ENCODE measurements at regions not wholly inside any gene's neighbourhood (a gene's known extent, or its start where the extent isn't known, plus 50 kb on each side); places are given as distances from the start of the nearest gene placed in this dataset.
A peak's percentile ranks its signal among the peaks of the same experiment; 100 is the strongest.

- no peaks in the 10 kb centered on the region for H3K9me3 ChIP-seq (ENCODE audit: low read length)
- no peak overlapping the region for H2AFZ ChIP-seq (ENCODE audit: low read length)
- no peak for DNase-seq
- no peaks in the 10 kb centered on the region for H4K20me1 ChIP-seq (ENCODE audit: insufficient read depth, low read depth, low read length)
- H3K27ac ChIP-seq (ENCODE audit: low read length), result no peak overlapping the region
- H3K9me2 ChIP-seq (replicated peaks; ENCODE audit: insufficient read depth, low read length), result no peaks in the 10 kb centered on the region
- H3K79me2 ChIP-seq (ENCODE audit: low read length), result no peaks in the 10 kb centered on the region
- H3K27me3 ChIP-seq (ENCODE audit: low read length), result no peaks in the 10 kb centered on the region
- H3K4me3 ChIP-seq (ENCODE audit: low read length), result no peak overlapping the region
- H3K9ac ChIP-seq (ENCODE audit: low read length), result no peak overlapping the region
- no peaks in the 10 kb centered on the region for H3K4me1 ChIP-seq (ENCODE audit: low read length)
- H3K36me3 ChIP-seq (ENCODE audit: insufficient read depth, low read length), result no peaks in the 10 kb centered on the region
- H3K4me2 ChIP-seq (ENCODE audit: low read depth, low read length, poor library complexity, severe bottlenecking), result no peak overlapping the region
These were observed 167.8 kb downstream of the NUP35 start for GRCh38 chr2:183292028-183292427.

GRCh38 chr2:183339311-183339710 lies 215.1 kb downstream of the NUP35 start:
- DNase-seq, result no peak
- H3K79me2 ChIP-seq (ENCODE audit: low read length), result no peaks in the 10 kb centered on the region
- no peak overlapping the region for H3K27ac ChIP-seq (ENCODE audit: low read length)
- no peak overlapping the region for H3K4me2 ChIP-seq (ENCODE audit: low read depth, low read length, poor library complexity, severe bottlenecking)
- no peaks in the 10 kb centered on the region for H3K4me1 ChIP-seq (ENCODE audit: low read length)
- H3K9me2 ChIP-seq (replicated peaks; ENCODE audit: insufficient read depth, low read length), result no peaks in the 10 kb centered on the region
- no peaks in the 10 kb centered on the region for H3K9me3 ChIP-seq (ENCODE audit: low read length)
- no peak overlapping the region for H3K4me3 ChIP-seq (ENCODE audit: low read length)
- no peaks in the 10 kb centered on the region for H3K36me3 ChIP-seq (ENCODE audit: insufficient read depth, low read length)
- no peak overlapping the region for H2AFZ ChIP-seq (ENCODE audit: low read length)
- H3K27me3 ChIP-seq (ENCODE audit: low read length), result no peaks in the 10 kb centered on the region
- H3K9ac ChIP-seq (ENCODE audit: low read length), result no peak overlapping the region
- no peaks in the 10 kb centered on the region for H4K20me1 ChIP-seq (ENCODE audit: insufficient read depth, low read depth, low read length)

GRCh38 chr2:183341057-183341456 lies 216.8 kb downstream of the NUP35 start:
- Histone ChIP-seq H3K79me2 (ENCODE audit: low read length) (no peaks in the 10 kb centered on the region), H3K36me3 (ENCODE audit: insufficient read depth, low read length) (no peaks in the 10 kb centered on the region), H3K27me3 (ENCODE audit: low read length) (no peaks in the 10 kb centered on the region), H3K9me2 (replicated peaks; ENCODE audit: insufficient read depth, low read length) (no peaks in the 10 kb centered on the region), H3K9me3 (ENCODE audit: low read length) (no peaks in the 10 kb centered on the region), H3K4me3 (ENCODE audit: low read length) (no peak overlapping the region), H2AFZ (ENCODE audit: low read length) (no peak overlapping the region), H3K9ac (ENCODE audit: low read length) (no peak overlapping the region), H3K4me2 (ENCODE audit: low read depth, low read length, poor library complexity, severe bottlenecking) (no peak overlapping the region), H3K4me1 (ENCODE audit: low read length) (no peaks in the 10 kb centered on the region), H4K20me1 (ENCODE audit: insufficient read depth, low read depth, low read length) (no peaks in the 10 kb centered on the region), H3K27ac (ENCODE audit: low read length) (no peak overlapping the region)
- DNase-seq, result no peak

GRCh38 chr2:183347969-183348368 lies 223.7 kb downstream of the NUP35 start:
- no peak overlapping the region for H3K9ac ChIP-seq (ENCODE audit: low read length)
- no peak overlapping the region for H3K27ac ChIP-seq (ENCODE audit: low read length)
- no peaks in the 10 kb centered on the region for H3K9me2 ChIP-seq (replicated peaks; ENCODE audit: insufficient read depth, low read length)
- peaks cover 24% of the 10 kb centered on the region for H3K4me1 ChIP-seq (ENCODE audit: low read length)
- H3K36me3 ChIP-seq (ENCODE audit: insufficient read depth, low read length), result no peaks in the 10 kb centered on the region
- H4K20me1 ChIP-seq (ENCODE audit: insufficient read depth, low read depth, low read length), result no peaks in the 10 kb centered on the region
- no peak overlapping the region for H3K4me2 ChIP-seq (ENCODE audit: low read depth, low read length, poor library complexity, severe bottlenecking)
- H2AFZ ChIP-seq (ENCODE audit: low read length), result no peak overlapping the region
- H3K9me3 ChIP-seq (ENCODE audit: low read length), result no peaks in the 10 kb centered on the region
- DNase-seq, result no peak
- H3K79me2 ChIP-seq (ENCODE audit: low read length), result no peaks in the 10 kb centered on the region
- no peaks in the 10 kb centered on the region for H3K27me3 ChIP-seq (ENCODE audit: low read length)
- H3K4me3 ChIP-seq (ENCODE audit: low read length), result no peak overlapping the region

- H3K27ac ChIP-seq (ENCODE audit: low read length), result no peak overlapping the region
- no peaks in the 10 kb centered on the region for H3K9me3 ChIP-seq (ENCODE audit: low read length)
- peak; percentile 46 for DNase-seq
- no peaks in the 10 kb centered on the region for H3K9me2 ChIP-seq (replicated peaks; ENCODE audit: insufficient read depth, low read length)
- H3K9ac ChIP-seq (ENCODE audit: low read length), result no peak overlapping the region
- no peak overlapping the region for H3K4me3 ChIP-seq (ENCODE audit: low read length)
- H3K79me2 ChIP-seq (ENCODE audit: low read length), result no peaks in the 10 kb centered on the region
- no peak overlapping the region for H2AFZ ChIP-seq (ENCODE audit: low read length)
- peaks cover 24% of the 10 kb centered on the region for H3K4me1 ChIP-seq (ENCODE audit: low read length)
- no peaks in the 10 kb centered on the region for H4K20me1 ChIP-seq (ENCODE audit: insufficient read depth, low read depth, low read length)
- H3K4me2 ChIP-seq (ENCODE audit: low read depth, low read length, poor library complexity, severe bottlenecking), result peak overlapping the region; percentile 30
- no peaks in the 10 kb centered on the region for H3K27me3 ChIP-seq (ENCODE audit: low read length)
- H3K36me3 ChIP-seq (ENCODE audit: insufficient read depth, low read length), result no peaks in the 10 kb centered on the region
These were observed 224.2 kb downstream of the NUP35 start for GRCh38 chr2:183348492-183348891.

DNA sequence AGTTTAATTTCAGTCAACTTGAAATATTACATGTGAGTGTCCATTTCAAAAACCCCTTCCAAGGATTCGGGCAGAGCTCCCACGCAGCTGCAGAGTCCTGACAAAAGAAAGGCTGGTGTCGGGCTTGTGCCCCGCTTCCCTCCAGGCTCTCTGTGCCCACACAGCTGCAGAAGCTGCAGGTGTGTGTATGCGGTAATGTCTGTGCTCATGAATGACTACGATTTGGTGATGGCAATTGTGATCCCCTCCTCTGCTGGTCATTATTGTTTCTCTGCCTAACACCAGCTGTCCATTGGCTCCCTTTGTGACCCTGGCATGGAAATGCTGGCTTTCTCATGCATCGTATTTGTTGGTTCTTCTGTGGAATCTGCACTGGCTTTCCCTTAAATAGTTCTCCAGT lies 224.8 kb downstream of the NUP35 start:
- Histone ChIP-seq H4K20me1 (ENCODE audit: insufficient read depth, low read depth, low read length) (no peaks in the 10 kb centered on the region), H3K4me1 (ENCODE audit: low read length) (peaks cover 24% of the 10 kb centered on the region), H3K9ac (ENCODE audit: low read length) (no peak overlapping the region), H3K4me2 (ENCODE audit: low read depth, low read length, poor library complexity, severe bottlenecking) (peak overlapping the region; percentile 30), H2AFZ (ENCODE audit: low read length) (no peak overlapping the region), H3K27ac (ENCODE audit: low read length) (no peak overlapping the region), H3K79me2 (ENCODE audit: low read length) (no peaks in the 10 kb centered on the region), H3K4me3 (ENCODE audit: low read length) (no peak overlapping the region), H3K9me2 (replicated peaks; ENCODE audit: insufficient read depth, low read length) (no peaks in the 10 kb centered on the region), H3K36me3 (ENCODE audit: insufficient read depth, low read length) (no peaks in the 10 kb centered on the region), H3K27me3 (ENCODE audit: low read length) (no peaks in the 10 kb centered on the region), H3K9me3 (ENCODE audit: low read length) (no peaks in the 10 kb centered on the region)
- DNase-seq, result peak; percentile 42

GRCh38 chr2:183359867-183360266 lies 235.6 kb downstream of the NUP35 start:
- no peaks in the 10 kb centered on the region for H3K79me2 ChIP-seq (ENCODE audit: low read length)
- no peak overlapping the region for H3K9ac ChIP-seq (ENCODE audit: low read length)
- no peaks in the 10 kb centered on the region for H3K9me3 ChIP-seq (ENCODE audit: low read length)
- no peaks in the 10 kb centered on the region for H3K36me3 ChIP-seq (ENCODE audit: insufficient read depth, low read length)
- H3K4me3 ChIP-seq (ENCODE audit: low read length), result no peak overlapping the region
- H3K4me2 ChIP-seq (ENCODE audit: low read depth, low read length, poor library complexity, severe bottlenecking), result no peak overlapping the region
- no peak overlapping the region for H3K27ac ChIP-seq (ENCODE audit: low read length)
- no peak for DNase-seq
- no peaks in the 10 kb centered on the region for H3K4me1 ChIP-seq (ENCODE audit: low read length)
- no peak overlapping the region for H2AFZ ChIP-seq (ENCODE audit: low read length)
- H3K27me3 ChIP-seq (ENCODE audit: low read length), result no peaks in the 10 kb centered on the region
- H4K20me1 ChIP-seq (ENCODE audit: insufficient read depth, low read depth, low read length), result no peaks in the 10 kb centered on the region
- H3K9me2 ChIP-seq (replicated peaks; ENCODE audit: insufficient read depth, low read length), result no peaks in the 10 kb centered on the region

DNA sequence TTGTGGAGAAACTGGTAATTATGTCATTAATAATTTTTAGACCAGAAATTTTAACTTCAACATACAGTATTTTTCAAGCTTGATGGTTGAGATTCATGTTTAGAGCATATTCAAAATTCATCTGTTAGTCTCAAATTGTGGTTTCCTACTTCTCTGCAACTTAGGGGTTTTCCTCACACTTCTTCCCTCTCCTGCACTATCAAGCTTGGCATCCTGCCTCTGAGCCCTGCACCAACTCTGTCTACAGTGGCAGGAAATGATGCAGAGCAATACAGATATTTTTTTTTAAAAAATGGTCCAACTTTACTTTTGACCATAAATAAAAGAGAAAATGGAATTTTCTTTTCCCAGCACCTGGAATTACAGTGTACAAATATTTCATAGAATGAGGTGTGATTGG lies 247.3 kb downstream of the NUP35 start:
- H3K4me1 ChIP-seq (ENCODE audit: low read length), result no peaks in the 10 kb centered on the region
- H3K4me2 ChIP-seq (ENCODE audit: low read depth, low read length, poor library complexity, severe bottlenecking), result no peak overlapping the region
- no peak overlapping the region for H3K4me3 ChIP-seq (ENCODE audit: low read length)
- H3K9ac ChIP-seq (ENCODE audit: low read length), result no peak overlapping the region
- no peak overlapping the region for H2AFZ ChIP-seq (ENCODE audit: low read length)
- H3K36me3 ChIP-seq (ENCODE audit: insufficient read depth, low read length), result no peaks in the 10 kb centered on the region
- H3K9me3 ChIP-seq (ENCODE audit: low read length), result no peaks in the 10 kb centered on the region
- H3K27me3 ChIP-seq (ENCODE audit: low read length), result no peaks in the 10 kb centered on the region
- no peaks in the 10 kb centered on the region for H3K79me2 ChIP-seq (ENCODE audit: low read length)
- no peak overlapping the region for H3K27ac ChIP-seq (ENCODE audit: low read length)
- DNase-seq, result no peak
- no peaks in the 10 kb centered on the region for H4K20me1 ChIP-seq (ENCODE audit: insufficient read depth, low read depth, low read length)
- H3K9me2 ChIP-seq (replicated peaks; ENCODE audit: insufficient read depth, low read length), result no peaks in the 10 kb centered on the region

DNA sequence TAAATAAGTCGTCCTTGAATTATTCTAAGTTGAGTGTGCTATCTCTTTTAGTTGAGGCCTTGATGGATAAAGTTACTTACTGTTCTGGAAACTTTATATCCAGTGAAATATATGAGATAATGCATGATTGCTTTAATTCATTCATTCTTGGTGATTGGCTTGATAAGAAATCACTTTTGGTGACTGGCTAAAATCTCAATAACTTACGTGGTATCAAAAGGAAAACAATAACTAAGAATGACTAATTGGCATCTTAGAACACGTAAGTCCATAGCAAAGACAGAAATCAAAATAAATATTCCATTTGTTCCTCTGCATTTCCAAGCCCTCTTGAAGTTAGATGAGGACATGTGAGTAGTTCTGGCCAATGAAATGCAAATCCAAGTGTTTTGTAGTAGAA lies 251.6 kb downstream of the NUP35 start:
- Histone ChIP-seq H3K79me2 (ENCODE audit: low read length) (no peaks in the 10 kb centered on the region), H3K27me3 (ENCODE audit: low read length) (no peaks in the 10 kb centered on the region), H2AFZ (ENCODE audit: low read length) (no peak overlapping the region), H3K9me3 (ENCODE audit: low read length) (no peaks in the 10 kb centered on the region), H3K9me2 (replicated peaks; ENCODE audit: insufficient read depth, low read length) (no peaks in the 10 kb centered on the region), H4K20me1 (ENCODE audit: insufficient read depth, low read depth, low read length) (no peaks in the 10 kb centered on the region), H3K4me3 (ENCODE audit: low read length) (no peak overlapping the region), H3K9ac (ENCODE audit: low read length) (no peak overlapping the region), H3K4me2 (ENCODE audit: low read depth, low read length, poor library complexity, severe bottlenecking) (no peak overlapping the region), H3K27ac (ENCODE audit: low read length) (no peak overlapping the region), H3K4me1 (ENCODE audit: low read length) (no peaks in the 10 kb centered on the region), H3K36me3 (ENCODE audit: insufficient read depth, low read length) (no peaks in the 10 kb centered on the region)
- DNase-seq, result no peak
